AG10803 (cell line): ENCODE measurements at regions not wholly inside any gene's neighbourhood (a gene's known extent, or its start where the extent isn't known, plus 50 kb on each side); places are given as distances from the start of the nearest gene placed in this dataset.
"Not testable (repeated sequence)": the region's sequence is repeated elsewhere in the genome, so short reads cannot be mapped to it uniquely, and the experiment has no call there.

Experiments used
- DNase-seq: peaks from one replicate; pipeline ENCODE4 v3.0.0; 2010; ENCODE audit warnings: low read depth
- H3K4me3 ChIP-seq: 2 replicates; pipeline ENCODE4 v1.5.1; 2011; ENCODE audit warnings: mild to moderate bottlenecking, low read length, control low read depth
- CTCF ChIP-seq: conservative IDR thresholded peaks from 2 replicates; pipeline ENCODE4 v1.5.1; 2011; ENCODE audit warnings: mild to moderate bottlenecking, low read length, control low read depth, inconsistent platforms

GRCh38 chr22:22720201-22720723 is 75.8 kb downstream of the GGTLC2 start:
- TF ChIP-seq CTCF: peak; percentile 50
- DNase-seq: peak; percentile 32

GRCh38 chr22:22720724-22721261 is 76.4 kb downstream of the GGTLC2 start:
- no peak for TF ChIP-seq CTCF
- peak; percentile 4 for DNase-seq
- no peak overlapping the region for H3K4me3 ChIP-seq

More at GRCh38 chr22:22720201-22720723, 75.8 kb downstream of the GGTLC2 start:
- H3K4me3 ChIP-seq: no peak overlapping the region

GRCh38 chr22:22721681-22722354 is 77.4 kb downstream of the GGTLC2 start:
- H3K4me3 ChIP-seq: no peak overlapping the region
- TF ChIP-seq CTCF: no peak
- DNase-seq: peak; percentile 44

GRCh38 chr22:22728382-22728781 is 84.0 kb downstream of the GGTLC2 start:
- no peak overlapping the region for H3K4me3 ChIP-seq
- no peak for DNase-seq
- TF ChIP-seq CTCF: no peak

GRCh38 chr22:22730655-22731373 is 86.4 kb downstream of the GGTLC2 start:
- TF ChIP-seq CTCF: no peak
- DNase-seq: no peak
- no peak overlapping the region for H3K4me3 ChIP-seq

GRCh38 chr22:22731374-22731676 is 86.9 kb downstream of the GGTLC2 start:
- no peak for DNase-seq
- TF ChIP-seq CTCF: no peak
- H3K4me3 ChIP-seq: no peak overlapping the region

- H3K4me3 ChIP-seq, DNase-seq: not testable (repeated sequence)
Measured at GRCh38 chr22:22733006-22733405, 88.6 kb downstream of the GGTLC2 start.
